G401.6 (cell line): ENCODE measurements at regions not wholly inside any gene's neighbourhood (a gene's known extent, or its start where the extent isn't known, plus 50 kb on each side); places are given as distances from the start of the nearest gene placed in this dataset.

Source experiments
- FAIRE-seq: peaks from 2 replicates; lab custom pipeline; 2012; peaks lifted over from hg19 to GRCh38; lab: Jason Lieb, UNC

DNA sequence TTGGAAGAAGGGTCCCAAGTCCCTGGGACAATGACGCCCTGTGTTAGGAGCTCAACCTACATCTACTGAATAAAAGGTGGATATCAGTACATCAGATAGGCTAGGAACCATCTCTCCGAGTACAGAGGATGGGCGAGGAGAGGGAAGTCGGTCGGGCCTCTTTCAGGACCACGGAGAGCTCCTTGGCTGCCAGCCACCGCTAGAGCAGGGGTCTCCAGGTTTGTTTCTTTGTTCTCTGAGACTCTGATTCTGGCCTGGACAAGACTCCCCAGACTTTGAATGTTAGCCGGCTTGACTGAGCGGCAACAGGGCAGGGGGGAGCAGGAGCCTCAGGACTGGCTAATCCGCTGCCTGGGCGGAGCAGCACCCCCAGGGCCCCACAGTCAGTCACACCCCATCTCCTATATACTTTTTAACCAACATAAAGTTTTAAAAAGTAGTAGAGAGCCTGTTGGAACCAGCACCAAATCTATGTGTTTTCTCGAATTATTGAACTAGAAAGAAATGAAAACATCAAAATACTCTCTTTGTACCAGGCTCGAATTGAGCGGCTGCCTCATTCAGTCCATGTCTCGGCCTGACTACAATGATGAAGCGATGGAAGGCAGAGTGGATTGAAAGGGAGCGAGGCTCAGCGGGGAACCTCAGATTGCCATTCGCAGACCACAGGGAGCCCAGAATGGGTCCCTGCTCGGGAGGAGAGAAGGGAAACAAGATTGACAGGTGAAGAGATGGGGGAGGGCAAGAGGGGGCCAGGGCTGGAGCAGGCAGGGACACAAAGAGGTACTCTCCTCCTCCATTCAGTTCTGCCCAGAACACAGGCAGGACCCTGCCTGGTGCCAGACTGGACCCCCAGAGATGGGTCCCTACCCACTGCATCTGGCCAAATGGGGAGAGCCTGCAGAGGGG is 131.6 kb downstream of the TPRA1 start:
- FAIRE-seq = no peak

DNA sequence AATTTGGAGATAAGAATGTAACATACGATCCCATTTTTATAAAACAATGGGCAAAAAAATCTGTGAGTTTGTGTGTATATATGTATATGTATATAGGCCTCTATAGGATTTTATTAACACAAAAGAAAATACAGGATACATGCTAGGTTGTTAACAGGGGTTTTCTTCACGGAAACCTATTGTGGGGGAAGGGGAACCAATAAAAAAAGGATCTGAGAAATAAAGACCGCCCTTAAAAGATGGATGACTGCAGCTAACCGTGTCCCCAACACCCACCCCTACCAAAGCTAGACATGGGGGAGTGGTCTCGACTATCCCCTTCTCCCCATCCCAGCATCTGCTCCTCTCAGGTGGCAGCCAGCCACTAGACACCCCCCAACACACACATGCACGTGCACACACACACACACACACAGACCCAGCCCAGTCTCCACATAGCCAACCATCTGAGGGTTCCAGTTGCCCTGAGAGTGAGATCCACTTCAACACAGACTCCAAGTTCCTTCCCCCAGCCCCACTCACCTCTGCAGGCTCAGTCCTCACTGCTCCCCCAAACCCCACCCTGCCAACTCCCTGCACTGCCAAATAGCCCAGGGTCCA is 132.9 kb downstream of the TPRA1 start:
- no peak for FAIRE-seq

DNA sequence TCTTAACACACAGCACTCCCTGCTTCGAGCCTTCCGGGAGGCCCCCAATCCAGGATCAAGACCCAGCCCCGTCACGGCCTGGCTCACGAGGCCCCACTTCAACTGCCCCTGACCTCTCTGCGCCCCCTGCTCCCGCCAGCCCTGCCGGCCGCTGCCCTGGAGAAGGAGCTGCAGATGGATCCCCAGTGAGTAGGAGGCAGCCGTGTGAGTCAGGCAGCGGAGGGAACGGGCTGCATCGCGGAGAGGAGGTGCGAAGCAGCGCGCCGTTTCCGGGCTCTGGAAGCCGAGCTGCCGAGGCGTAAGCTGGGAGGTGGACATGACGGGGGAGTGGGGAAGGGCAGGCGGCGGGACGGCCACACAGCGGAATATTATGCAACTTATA is 133.4 kb downstream of the TPRA1 start:
- no peak for FAIRE-seq

DNA sequence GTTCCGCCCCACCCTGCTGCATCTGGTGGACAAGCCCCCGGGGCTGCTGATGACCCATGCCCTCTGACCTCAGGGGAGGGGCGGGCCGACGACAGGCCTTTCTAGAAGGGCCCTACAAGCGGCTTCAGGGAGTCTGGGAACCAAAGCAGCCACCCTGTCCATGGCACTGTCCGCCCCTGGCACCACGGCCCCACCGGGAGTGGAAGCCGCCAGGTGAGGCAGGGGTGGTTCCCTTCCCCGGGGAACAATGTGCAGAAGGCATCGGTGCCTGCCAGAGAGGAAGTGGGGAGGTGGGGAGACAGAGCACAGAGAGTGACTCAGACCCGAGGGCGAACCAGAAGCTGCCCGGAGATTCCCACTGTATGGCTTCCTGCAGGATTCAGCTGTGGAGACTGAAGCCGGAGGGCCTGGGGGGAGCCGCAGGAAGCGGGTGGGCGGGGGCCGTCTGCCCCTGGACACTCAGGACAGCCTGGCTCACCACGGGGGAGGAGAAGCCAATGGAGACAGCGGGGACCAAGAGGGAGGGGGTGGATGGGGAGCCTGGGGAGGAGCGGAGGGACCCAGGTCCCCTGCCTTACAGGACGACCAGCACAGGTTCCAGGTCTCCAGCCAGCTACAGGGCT is 134.0 kb downstream of the TPRA1 start:
- no peak for FAIRE-seq

DNA sequence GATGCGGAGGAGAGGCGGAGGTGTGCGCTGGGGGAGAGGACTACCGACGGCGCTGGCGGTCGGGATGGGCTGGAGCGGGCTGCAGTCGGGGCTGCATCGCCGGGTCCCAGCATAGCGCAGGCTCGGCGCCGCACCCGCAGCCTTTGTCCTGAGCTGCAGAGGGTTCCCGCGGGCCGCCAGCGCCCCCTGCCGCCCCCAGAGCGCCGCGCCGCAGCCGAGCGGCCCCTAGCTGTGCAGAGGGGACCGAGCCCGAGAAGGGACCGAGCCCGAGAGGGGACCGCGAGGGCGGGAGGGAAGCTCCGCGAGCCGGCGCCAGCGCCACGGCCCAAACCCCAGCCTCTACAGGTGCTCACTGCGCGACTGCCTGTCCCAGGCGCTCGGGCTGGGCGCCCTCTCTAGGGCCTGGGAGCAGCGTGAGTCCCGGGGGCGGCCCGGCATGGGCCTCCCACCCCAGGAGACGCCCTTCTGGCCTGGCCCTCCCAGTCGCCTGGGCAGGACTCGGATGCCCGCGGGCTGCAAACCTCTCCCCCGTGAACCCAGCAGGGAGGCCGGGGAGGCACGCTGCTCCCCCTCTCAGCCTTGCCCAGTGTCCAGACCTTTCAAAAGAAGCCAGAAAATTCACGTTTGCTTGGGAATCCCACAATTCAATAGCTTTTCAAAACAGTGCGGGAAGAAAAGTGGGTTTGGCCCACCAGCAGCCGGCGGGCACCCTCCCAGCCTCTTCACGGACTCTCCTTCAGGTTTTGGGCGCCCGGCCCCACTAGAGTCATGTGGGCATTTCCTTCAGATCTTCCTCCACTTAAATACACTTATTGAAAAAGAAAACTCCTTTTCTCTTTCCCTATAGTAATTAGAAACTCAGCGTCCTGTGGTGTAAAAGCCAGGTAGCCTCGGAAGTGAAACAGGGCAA is 134.7 kb downstream of the TPRA1 start:
- FAIRE-seq = no peak

DNA sequence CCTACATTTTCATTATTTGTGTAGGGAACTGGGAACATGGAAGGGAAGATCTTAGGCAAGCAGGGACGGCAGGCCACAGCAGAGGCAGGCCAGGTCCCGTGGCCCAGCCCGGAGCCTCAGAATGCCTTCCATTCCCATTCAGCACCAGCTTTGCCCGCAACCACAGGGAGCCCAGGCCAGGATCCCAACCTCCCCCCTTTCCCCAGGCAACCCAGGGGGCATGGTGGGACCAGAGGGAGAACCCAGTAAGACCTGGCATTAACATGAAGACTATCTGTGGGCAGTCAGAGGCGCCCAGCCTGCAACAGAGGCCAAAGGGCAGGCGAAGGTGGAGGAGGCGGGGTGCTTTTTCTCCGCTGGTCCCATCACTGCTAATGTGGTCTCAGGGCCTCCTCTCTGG is 135.6 kb downstream of the TPRA1 start:
- no peak for FAIRE-seq

DNA sequence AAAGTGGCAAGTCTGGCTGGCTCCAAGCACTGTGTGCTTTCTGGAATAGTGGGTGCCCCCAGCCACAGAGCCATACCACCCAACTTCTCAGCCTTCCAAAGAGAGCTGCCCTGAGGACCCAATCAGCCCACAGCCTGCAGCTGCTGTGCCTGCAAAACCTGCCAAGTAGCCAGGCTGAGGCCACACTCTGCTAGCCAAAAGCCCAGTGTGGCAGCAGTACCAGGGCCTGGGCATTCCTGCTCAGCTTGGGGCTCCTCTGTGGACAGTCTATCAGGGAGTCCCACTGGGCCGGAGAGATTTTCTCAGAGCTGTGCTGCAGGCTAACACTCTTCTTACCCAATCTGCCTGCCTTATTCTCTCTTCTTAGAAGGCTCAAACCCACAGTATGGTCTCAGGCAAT is 136.5 kb downstream of the TPRA1 start:
- no peak for FAIRE-seq

DNA sequence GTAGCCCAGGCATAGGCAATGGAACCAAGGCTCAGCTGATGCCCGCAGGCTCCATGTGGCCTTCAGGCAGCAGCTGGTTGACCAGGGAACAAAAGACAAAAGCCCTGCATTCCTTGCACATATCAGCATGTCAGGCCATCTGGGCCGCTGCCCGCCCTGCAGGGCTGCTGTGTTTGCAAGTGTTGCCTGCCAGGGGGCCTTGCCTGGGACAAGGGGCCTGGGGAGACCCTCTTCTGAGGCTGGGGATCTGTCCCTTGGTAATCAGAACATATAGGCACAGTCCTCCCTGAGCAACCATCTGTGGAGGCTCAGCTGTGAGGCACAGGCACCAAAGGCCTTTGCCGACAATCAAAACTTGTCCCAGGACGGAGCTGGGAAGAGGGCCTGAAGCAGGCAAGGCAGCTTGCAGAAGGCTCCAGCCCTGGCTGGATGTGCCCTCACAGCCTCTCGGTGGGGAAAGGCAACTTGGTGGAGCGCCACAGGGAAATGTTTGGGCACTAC is 138.2 kb downstream of the TPRA1 start:
- FAIRE-seq = no peak

DNA sequence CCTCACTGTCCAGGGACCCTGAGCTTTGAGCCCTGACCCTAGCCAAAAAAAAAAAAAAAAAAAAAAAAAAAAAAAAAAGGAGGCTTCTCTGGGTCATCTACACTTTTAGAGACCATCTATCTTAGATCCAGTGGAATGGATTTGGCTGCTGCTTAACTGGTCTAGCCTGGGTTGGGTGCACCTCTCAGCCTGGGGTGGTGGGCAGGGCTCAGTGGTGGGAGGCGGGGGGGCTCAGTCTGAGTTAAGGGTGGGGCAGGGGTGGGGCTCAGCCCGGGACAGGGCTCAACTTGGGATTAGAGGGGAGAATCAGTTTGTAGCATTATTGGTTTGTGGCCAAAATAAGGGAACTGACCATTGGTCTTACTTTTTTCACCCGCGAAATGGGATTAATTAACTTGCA is 139.2 kb downstream of the TPRA1 start:
- FAIRE-seq = no peak

DNA sequence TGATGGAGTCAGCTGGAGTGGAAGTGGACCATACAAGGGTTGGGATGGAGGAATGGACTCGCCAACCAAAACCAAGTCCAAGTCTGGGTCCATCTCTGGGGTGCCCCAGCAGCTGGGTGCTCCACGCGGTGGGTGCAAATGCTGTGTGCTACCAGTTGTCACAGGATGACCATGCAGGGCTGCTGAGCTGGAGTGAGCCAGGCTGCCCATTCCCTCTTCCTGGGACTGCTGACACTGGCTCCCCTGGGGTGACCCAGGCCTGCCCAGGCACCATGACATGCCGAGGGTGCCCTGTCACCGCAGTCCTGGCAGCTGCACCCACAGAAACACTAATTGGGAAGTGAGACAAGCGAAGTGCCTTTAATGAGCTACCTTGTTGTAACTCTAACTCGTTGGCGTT is 140.2 kb downstream of the TPRA1 start:
- no peak for FAIRE-seq

DNA sequence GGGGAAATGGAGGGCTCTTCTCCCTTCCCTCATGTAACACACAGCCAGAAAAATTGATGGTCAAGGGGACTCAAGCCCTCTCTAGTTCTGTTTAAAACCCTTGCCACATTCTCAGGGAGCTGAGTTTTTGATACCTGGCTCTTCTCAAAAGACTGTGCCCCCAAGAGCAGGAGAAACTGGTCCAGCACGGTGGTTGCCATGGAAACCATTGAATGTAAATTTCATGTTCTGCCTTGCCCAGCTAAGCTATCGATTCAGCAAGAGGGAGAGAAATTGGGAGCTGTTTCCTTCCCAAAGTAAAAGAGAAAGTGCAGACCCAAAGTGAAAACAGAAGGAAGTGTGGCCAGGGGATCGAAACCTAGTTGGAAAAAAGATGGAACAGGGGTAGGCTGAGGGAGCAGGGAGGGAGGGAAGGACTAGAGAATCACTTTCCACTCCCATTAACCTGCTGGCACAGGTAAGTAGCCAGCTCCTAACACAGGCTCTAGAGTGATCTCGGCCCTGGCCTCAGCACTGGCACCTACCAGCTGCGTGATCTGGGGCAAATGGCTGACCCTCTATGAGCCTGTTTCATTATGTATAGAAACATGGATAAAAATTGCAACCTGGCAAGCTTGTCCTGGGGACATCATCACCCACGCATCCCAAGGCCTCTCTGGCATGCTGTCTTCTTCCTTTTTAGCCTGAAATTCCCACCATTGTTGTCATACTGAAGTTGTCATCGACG is 140.9 kb downstream of the TPRA1 start:
- FAIRE-seq = no peak

DNA sequence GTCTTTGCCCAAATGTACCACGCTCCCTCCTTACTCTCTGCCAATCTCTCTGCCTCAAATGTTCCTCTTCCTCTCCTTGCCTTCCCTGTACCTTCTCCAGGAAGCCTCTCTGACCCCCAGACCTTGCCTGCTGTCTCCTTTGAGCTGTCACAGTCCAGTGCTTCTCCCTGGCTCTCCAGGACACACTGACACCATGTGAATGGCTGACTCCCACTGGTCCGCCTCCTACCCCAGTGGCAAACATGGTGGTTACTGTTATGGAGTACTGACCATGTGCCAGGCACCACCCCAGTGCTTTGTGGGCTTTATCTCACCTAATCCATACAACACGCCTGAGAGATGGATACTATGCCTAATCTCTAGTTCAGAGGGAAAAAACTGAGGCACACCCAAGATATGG is 141.9 kb downstream of the TPRA1 start:
- no peak for FAIRE-seq

DNA sequence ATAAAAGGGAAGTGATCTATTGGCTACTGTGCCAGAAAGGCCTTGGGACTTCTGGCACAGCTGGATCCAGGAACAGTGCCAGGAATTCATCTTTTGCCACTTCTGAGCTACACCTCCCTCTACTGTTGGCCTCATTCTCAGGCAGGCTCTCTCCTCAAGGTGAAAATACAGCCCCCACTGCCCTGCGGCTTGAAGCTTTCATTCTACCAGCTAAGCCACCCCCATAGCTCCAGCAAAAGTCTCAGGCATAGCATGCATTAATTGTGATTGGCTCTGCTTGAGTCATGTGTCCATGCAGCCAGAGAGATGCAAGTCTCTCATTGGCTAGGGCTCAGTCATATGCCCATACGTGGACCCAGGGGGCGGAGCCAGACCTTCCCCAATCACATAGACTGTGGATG is 142.4 kb downstream of the TPRA1 start:
- no peak for FAIRE-seq

DNA sequence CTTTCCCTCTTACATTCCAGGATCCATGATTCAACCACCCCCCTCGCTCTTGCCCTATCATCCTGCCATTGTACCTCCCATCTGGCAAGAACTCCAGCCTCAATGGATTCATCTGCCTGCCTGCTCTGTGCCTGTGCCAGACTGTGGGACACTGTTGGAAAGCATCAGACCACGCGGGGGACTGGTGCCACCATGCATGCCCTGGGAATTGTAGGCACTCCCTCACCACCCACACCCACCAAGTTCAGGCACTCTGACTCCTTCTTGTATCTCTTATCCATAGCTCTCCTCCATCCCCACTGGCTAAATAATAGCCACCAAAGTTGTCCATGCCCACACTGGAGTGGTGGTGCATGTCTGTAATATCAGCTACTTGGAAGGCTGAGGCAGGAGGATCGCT is 143.8 kb downstream of the TPRA1 start:
- FAIRE-seq = no peak

DNA sequence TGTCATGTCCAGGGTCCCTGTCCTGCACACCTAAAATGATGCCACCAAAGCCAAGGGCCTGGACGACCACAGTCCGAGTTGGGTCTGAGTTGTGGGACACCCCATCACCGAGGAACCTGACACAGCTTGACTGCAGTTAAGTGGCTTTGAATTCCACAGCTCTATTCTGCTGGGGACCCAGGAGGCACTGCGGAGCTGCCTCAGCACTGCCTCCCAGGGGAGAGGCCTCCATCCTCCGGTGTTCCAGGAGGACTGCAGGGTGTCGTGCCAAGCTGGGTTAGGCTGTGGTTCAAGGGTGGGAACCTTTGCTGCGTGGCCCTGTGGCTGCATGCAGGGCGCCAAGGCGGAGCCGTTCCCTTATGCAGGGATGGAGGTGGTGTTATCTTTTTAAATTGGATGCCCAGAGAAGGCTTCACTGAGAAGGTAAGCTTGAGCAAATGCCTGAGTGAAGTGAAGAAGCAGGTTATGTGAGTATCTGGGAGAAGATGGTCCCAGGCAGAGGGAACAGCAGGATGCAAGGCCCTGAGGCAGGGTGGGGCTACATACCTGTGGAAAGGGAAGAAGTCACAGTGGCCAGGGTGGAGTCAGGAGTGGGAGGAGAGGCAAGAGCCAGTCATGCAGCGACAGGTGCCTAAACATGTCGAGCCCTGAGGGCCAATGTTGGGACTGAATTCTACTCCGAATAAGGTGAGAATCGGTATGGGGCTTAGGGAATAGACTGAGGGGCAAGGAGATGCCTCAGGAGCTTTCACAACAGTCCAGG is 144.8 kb downstream of the TPRA1 start:
- FAIRE-seq = no peak

DNA sequence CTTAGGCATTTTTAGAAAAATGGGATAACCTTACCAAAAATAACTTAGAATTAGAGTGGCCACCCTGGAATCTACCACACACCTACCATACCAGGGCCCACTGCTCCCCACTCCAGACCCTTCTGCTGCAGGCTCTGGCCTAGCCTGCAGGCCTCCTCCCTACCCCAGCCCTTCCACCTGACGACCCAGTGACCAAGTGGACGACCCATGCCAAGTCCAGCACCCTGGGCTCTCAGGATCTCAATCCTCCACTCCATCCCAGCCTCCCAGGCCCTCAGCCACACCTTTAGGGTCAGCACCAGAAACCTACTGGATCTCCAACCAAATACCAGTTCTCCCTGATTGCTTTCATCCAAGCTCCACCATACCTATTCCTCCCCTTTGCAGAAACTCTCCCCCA is 145.8 kb downstream of the TPRA1 start:
- no peak for FAIRE-seq

DNA sequence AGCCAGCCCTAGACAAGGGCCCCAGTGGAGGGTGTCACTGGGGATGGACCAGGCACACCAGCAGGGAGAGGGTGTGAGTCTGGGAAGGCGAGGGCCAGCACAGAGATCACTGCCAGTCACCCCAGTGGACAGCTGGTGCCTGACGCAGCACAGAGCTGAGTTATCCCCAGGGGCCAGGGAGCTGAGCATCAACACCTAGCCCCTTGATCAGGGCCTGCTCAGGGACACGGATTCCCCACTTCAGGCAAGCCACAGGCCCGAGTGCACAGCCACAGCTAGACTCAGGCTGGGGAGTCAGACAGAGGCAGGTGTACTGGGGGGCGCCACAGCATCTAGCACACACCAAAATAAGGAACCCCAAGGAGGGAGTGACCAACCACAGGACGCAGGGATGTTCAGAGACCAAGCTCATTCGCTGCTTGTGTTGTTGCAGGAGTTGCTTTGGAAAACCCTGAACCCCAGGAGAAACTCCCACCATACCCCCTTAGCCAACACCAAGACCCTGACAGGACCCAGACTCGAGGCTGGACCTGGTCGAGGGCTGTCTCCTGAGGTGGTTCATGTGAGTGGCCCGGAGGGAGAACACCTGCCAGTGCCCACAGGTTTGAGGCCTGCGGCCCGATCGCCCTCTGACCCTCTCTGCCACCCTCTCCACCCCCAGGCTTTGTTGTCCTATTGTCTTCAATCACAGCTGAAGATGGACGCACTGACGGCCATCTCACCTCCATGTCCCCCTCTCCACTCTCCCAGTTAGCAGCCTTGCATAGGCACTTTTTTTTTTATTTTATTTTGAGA is 146.8 kb downstream of the TPRA1 start:
- FAIRE-seq = no peak

DNA sequence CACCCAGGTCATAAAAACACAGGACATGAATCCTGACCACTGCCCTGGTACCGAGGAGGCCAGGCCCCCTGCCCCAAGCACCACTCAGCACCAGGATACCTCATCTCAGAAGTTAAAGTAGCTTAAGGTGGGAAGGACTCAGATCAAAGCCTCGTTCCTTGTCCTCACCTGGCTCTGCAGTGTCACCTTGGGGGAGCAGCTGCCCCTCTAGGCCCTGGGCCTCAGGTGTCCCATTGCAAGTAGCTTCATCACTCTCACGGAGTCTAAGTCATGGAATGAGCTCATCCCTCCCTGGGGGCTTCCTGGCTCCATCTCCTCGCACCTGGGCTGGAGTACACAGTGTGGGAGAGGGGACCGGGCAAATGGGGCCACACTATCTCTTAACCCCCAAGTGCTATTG is 148.0 kb downstream of the TPRA1 start:
- FAIRE-seq = no peak

DNA sequence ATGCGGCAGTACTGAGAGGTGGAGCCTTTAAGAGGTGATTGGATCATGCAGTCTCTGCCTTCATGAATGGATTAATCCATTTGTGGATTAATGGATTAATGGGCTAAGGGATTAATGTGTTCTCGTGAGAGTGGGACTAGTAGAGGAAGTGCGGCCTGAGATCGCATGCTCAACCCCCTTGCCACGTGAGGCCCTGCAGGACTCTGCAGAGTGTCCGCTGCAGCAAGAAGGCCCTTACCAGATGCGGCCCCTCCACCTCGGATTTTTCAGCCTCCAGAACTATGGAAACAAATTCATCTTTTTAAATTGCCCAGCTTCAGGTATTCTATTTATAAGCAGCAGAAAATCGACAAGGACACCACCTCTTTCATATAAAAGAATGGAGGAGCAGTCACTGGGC is 148.8 kb downstream of the TPRA1 start:
- FAIRE-seq = no peak

DNA sequence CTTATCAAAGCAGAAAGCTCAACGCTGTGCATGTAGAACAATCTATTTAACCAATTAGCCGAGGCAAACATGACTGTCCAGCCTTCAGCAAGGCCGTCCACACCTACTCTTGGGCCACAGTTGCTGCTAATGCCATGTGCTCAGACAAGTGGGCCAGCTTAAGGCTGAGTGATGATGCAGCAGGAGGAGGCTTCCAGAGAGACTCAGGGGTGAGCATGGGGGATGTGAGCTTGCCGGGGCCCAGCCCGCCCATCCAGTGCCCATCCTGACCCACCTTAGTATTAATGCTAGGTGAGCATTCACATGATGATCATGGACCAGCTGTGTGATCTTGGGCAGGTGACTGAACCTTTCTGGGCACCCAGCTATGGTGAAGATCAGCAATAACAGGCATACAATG is 150.1 kb downstream of the TPRA1 start:
- no peak for FAIRE-seq
